SK-N-SH (cell line): ENCODE measurements at regions not wholly inside any gene's neighbourhood (a gene's known extent, or its start where the extent isn't known, plus 50 kb on each side); places are given as distances from the start of the nearest gene placed in this dataset.

Experiments
- CTCF ChIA-PET: fragments of 300-600, 350-600 bp; formaldehyde crosslinking; extraction: SDS; loops from one replicate; lab custom pipeline; 2021; lab: Yijun Ruan, JAX
- POLR2A ChIA-PET: fragments of 350-600 bp; sonication (Branson Sonifier 250); formaldehyde crosslinking; extraction: SDS; loops from one replicate; lab custom pipeline; 2020; ENCODE audit warnings: antibody characterized with exemption, inconsistent platforms; lab: Yijun Ruan, JAX
- DNase-seq: peaks from one replicate; pipeline ENCODE4 v3.0.0; 2012
- H2AFZ ChIP-seq: fragments of 200-600 bp; sonication (generic); 2 replicates; pipeline ENCODE4 v1.8.1; 2016; ENCODE audit warnings: antibody characterized with exemption, mild to moderate bottlenecking, low read depth
- H3F3A ChIP-seq: fragments of 200-600 bp; sonication (generic); replicated peaks from 2 replicates; pipeline ENCODE3; 2016; ENCODE audit warnings: antibody characterized with exemption, mild to moderate bottlenecking; ENCODE audit not compliant: insufficient read depth
- H3K27ac ChIP-seq, 2 experiments: fragments of 200-500 bp in 1 of 2; fragments of 200-600 bp in 1 of 2; sonication (Bioruptor generic) in 1 of 2; sonication (generic), shearing (Covaris generic) in 1 of 2; 2 replicates each; pipeline versions ENCODE4 v1.5.1 to v1.6.1; 2014 to 2016; ENCODE audit warnings: low read depth in 2 of 2, inconsistent platforms in 1 of 2, low read length in 1 of 2, mild to moderate bottlenecking in 1 of 2, mixed read lengths in 1 of 2
- H3K27me3 ChIP-seq: fragments of 200-600 bp; sonication (generic), shearing (Covaris generic); 2 replicates; pipeline ENCODE4 v1.6.1; 2016; ENCODE audit warnings: mixed run types; ENCODE audit not compliant: insufficient read depth
- H3K36me3 ChIP-seq, 2 experiments: fragments of 200-500 bp in 1 of 2; fragments of 200-600 bp in 1 of 2; sonication (Bioruptor generic) in 1 of 2; sonication (generic) in 1 of 2; replicated peaks in 1 of 2; 2 replicates each; pipeline versions ENCODE3 to v1.5.1; 2014 to 2016; ENCODE audit warnings: low read length in 1 of 2, mild to moderate bottlenecking in 1 of 2; ENCODE audit not compliant: insufficient read depth in 2 of 2, control insufficient read depth in 1 of 2
- H3K4me1 ChIP-seq, 2 experiments: fragments of 200-500 bp in 1 of 2; fragments of 200-600 bp in 1 of 2; sonication (Bioruptor generic) in 1 of 2; sonication (generic), shearing (Covaris generic) in 1 of 2; 2 replicates each; pipeline versions ENCODE4 v1.5.1 to v1.6.1; 2014 to 2016; ENCODE audit warnings: low read depth in 1 of 2, low read length in 1 of 2, mixed run types in 1 of 2; ENCODE audit not compliant: insufficient read depth in 2 of 2, control insufficient read depth in 1 of 2
- H3K4me2 ChIP-seq: fragments of 200-600 bp; sonication (generic), shearing (Covaris generic); 2 replicates; pipeline ENCODE4 v1.6.1; 2017; ENCODE audit warnings: mixed run types
- H3K4me3 ChIP-seq, 2 experiments: fragments of 200-500 bp in 1 of 2; fragments of 200-600 bp in 1 of 2; sonication (Bioruptor generic) in 1 of 2; sonication (generic), shearing (Covaris generic) in 1 of 2; 2 replicates each; pipeline versions ENCODE4 v1.5.1 to v1.8.1; 2014 to 2016; ENCODE audit warnings: low read depth in 2 of 2, inconsistent platforms in 1 of 2, low read length in 1 of 2, mild to moderate bottlenecking in 1 of 2, mixed read lengths in 1 of 2, moderate library complexity in 1 of 2
- H3K79me2 ChIP-seq: fragments of 200-600 bp; sonication (generic); 2 replicates; pipeline ENCODE4 v1.8.1; 2017; ENCODE audit warnings: mild to moderate bottlenecking; ENCODE audit not compliant: insufficient read depth
- H3K9ac ChIP-seq: fragments of 200-600 bp; sonication (generic); 2 replicates; pipeline ENCODE4 v1.6.1; 2017; ENCODE audit warnings: mixed run types
- H3K9me2 ChIP-seq: fragments of 200-600 bp; sonication (generic); 2 replicates; pipeline ENCODE4 v1.6.1; 2017; ENCODE audit warnings: mixed run types
- H3K9me3 ChIP-seq: fragments of 200-600 bp; sonication (generic); 2 replicates; pipeline ENCODE4 v1.6.1; 2017; ENCODE audit warnings: mixed run types, mild to moderate bottlenecking, moderate library complexity
- H4K20me1 ChIP-seq: fragments of 200-600 bp; sonication (generic); 2 replicates; pipeline ENCODE4 v1.6.1; 2017; ENCODE audit warnings: mild to moderate bottlenecking, mixed run types; ENCODE audit not compliant: insufficient read depth
- CHD2 ChIP-seq: fragments of 150-350 bp; IDR thresholded peaks from 2 replicates; pipeline ENCODE4 v1.6.1; 2018; ENCODE audit warnings: low read length; ENCODE audit not compliant: partially characterized antibody
- ELF1 ChIP-seq: IDR thresholded peaks from 2 replicates; pipeline ENCODE4 v1.4.0; 2012
- EZH2phosphoT487 ChIP-seq: fragments of 200-600 bp; sonication (generic); IDR thresholded peaks from 2 replicates; pipeline ENCODE4 v1.6.1; 2017; ENCODE audit warnings: low read depth, mixed run types, mild to moderate bottlenecking, antibody characterized with exemption, moderate library complexity, borderline replicate concordance
- FOXM1 ChIP-seq: IDR thresholded peaks from 2 replicates; pipeline ENCODE4 v1.4.0; 2012; ENCODE audit warnings: low read depth, mild to moderate bottlenecking
- GABPA ChIP-seq: IDR thresholded peaks from 2 replicates; pipeline ENCODE4 v1.4.0; 2012; ENCODE audit warnings: low read depth, mild to moderate bottlenecking
- GATA2 ChIP-seq: sonication (generic); formaldehyde crosslinking; IDR thresholded peaks from 2 replicates; pipeline ENCODE4 v1.5.0; 2020; ENCODE audit warnings: mild to moderate bottlenecking, missing genetic modification reagents
- MXI1 ChIP-seq: IDR thresholded peaks from 2 replicates; pipeline ENCODE4 v1.6.1; 2012; ENCODE audit warnings: mild to moderate bottlenecking, low read depth, low read length, improper control_type of control experiment
- NRF1 ChIP-seq: IDR thresholded peaks from 2 replicates; pipeline ENCODE4 v1.6.1; 2012; ENCODE audit warnings: low read depth, mild to moderate bottlenecking, low read length
- RAD21 ChIP-seq: IDR thresholded peaks from 2 replicates; pipeline ENCODE4 v1.6.1; 2012; ENCODE audit warnings: mild to moderate bottlenecking, low read length
- RCOR1 ChIP-seq: fragments of 150-350 bp; IDR thresholded peaks from 2 replicates; pipeline ENCODE4 v1.6.1; 2017; ENCODE audit warnings: antibody characterized with exemption, low read length
- SIN3A ChIP-seq: IDR thresholded peaks from 2 replicates; pipeline ENCODE4 v1.6.1; 2012; ENCODE audit warnings: low read depth, mild to moderate bottlenecking, low read length, moderate library complexity, borderline replicate concordance
- TEAD4 ChIP-seq: IDR thresholded peaks from 2 replicates; pipeline ENCODE4 v1.4.0; 2012; ENCODE audit warnings: mild to moderate bottlenecking, borderline replicate concordance; ENCODE audit not compliant: insufficient read depth
- USF1 ChIP-seq: IDR thresholded peaks from 2 replicates; pipeline ENCODE4 v1.4.0; 2012; ENCODE audit warnings: low read depth, borderline replicate concordance
- WGBS: methylation state at CpG from one replicate; pipeline ENCODE4 v1.1.6; 2017; ENCODE audit warnings: low lambda C conversion rate; 5-methylcytosine and 5-hydroxymethylcytosine counted together
- TF ChIP-seq, protein P1 (sequence below): IDR thresholded peaks from 2 replicates; pipeline ENCODE4; 2012
- TF ChIP-seq, protein P2 (sequence below): IDR thresholded peaks from 2 replicates; pipeline ENCODE4 v1.4.0; 2012; ENCODE audit warnings: low read depth, borderline replicate concordance

GRCh38 chr2:182496596-182496995 lies 69.8 kb upstream of the PDE1A start:
- H3K27ac ChIP-seq: no peak overlapping the region
- POLR2A ChIA-PET: no interaction called here
- no peak overlapping the region for H3K9ac ChIP-seq
- no peak overlapping the region for H3K4me3 ChIP-seq
- H3K36me3 ChIP-seq: no peaks in the 10 kb centered on the region
- H3K4me2 ChIP-seq: no peak overlapping the region
- no peaks in the 10 kb centered on the region for H3F3A ChIP-seq
- no peaks in the 10 kb centered on the region for H3K9me2 ChIP-seq
- no peaks in the 10 kb centered on the region for H4K20me1 ChIP-seq
- CTCF ChIA-PET: no interaction called here
- H3K9me3 ChIP-seq: no peaks in the 10 kb centered on the region
- TF ChIP-seq RAD21: no peak
- no peak for TF ChIP-seq NRF1
- TF ChIP-seq CHD2: no peak
- TF ChIP-seq RCOR1: no peak
- TF ChIP-seq, all 33 proteins: peak for 0
- 56% methylated on average over 1 of the region's 2 CpGs for WGBS
- DNase-seq: no peak
- no peaks in the 10 kb centered on the region for H3K27me3 ChIP-seq
- no peaks in the 10 kb centered on the region for H3K4me1 ChIP-seq
- no peaks in the 10 kb centered on the region for H3K79me2 ChIP-seq
- H2AFZ ChIP-seq: no peak overlapping the region

- no peak for TF ChIP-seq MXI1
- TF ChIP-seq TEAD4: no peak
- TF ChIP-seq, protein P1, sequence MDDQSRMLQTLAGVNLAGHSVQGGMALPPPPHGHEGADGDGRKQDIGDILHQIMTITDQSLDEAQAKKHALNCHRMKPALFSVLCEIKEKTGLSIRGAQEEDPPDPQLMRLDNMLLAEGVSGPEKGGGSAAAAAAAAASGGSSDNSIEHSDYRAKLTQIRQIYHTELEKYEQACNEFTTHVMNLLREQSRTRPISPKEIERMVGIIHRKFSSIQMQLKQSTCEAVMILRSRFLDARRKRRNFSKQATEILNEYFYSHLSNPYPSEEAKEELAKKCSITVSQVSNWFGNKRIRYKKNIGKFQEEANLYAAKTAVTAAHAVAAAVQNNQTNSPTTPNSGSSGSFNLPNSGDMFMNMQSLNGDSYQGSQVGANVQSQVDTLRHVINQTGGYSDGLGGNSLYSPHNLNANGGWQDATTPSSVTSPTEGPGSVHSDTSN: no peak
- no peak for TF ChIP-seq GATA2
- no peak for TF ChIP-seq GABPA
- no peak for TF ChIP-seq ELF1
- no peak for TF ChIP-seq FOXM1
- no peak for TF ChIP-seq SIN3A
- TF ChIP-seq USF1: no peak
- no peak for TF ChIP-seq EZH2phosphoT487
- TF ChIP-seq, protein P2, sequence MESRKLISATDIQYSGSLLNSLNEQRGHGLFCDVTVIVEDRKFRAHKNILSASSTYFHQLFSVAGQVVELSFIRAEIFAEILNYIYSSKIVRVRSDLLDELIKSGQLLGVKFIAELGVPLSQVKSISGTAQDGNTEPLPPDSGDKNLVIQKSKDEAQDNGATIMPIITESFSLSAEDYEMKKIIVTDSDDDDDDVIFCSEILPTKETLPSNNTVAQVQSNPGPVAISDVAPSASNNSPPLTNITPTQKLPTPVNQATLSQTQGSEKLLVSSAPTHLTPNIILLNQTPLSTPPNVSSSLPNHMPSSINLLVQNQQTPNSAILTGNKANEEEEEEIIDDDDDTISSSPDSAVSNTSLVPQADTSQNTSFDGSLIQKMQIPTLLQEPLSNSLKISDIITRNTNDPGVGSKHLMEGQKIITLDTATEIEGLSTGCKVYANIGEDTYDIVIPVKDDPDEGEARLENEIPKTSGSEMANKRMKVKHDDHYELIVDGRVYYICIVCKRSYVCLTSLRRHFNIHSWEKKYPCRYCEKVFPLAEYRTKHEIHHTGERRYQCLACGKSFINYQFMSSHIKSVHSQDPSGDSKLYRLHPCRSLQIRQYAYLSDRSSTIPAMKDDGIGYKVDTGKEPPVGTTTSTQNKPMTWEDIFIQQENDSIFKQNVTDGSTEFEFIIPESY: no peak
- TF ChIP-seq RAD21: no peak
- TF ChIP-seq NRF1: no peak
- Histone ChIP-seq H3K36me3 (no peaks in the 10 kb centered on the region), H3K27me3 (no peaks in the 10 kb centered on the region), H3K9me2 (no peaks in the 10 kb centered on the region), H3K4me3 (no peak overlapping the region), H3K9ac (no peak overlapping the region), H3K4me2 (no peak overlapping the region), H3F3A (no peaks in the 10 kb centered on the region), H3K4me1 (no peaks in the 10 kb centered on the region), H3K27ac (no peak overlapping the region), H2AFZ (no peak overlapping the region), H4K20me1 (no peaks in the 10 kb centered on the region), H3K9me3 (no peaks in the 10 kb centered on the region), H3K79me2 (no peaks in the 10 kb centered on the region)
- CTCF ChIA-PET: interaction anchor here (1.5 kb wide), 1 partner anchor 314 kb away, joined by 3 read pairs; no protein-coding TSS in a partner anchor
- no peak for DNase-seq
- 75% methylated on average over 3 of the region's 3 CpGs for WGBS
- POLR2A ChIA-PET: no interaction called here
Measured at GRCh38 chr2:182499706-182500470, 73.1 kb upstream of the PDE1A start.
